Suprapubic skin (tissue), 3 donors: ENCODE measurements at regions not wholly inside any gene's neighbourhood (a gene's known extent, or its start where the extent isn't known, plus 50 kb on each side); places are given as distances from the start of the nearest gene placed in this dataset.

Experiments
- CTCF ChIP-seq, 2 donors: fragments of 200-600 bp in 1 of 2; fragments of 450-650 bp in 1 of 2; sonication (generic) in 1 of 2; IDR thresholded peaks; one replicate each; pipeline ENCODE4 v1.5.1; 2016 to 2019; ENCODE audit warnings: antibody characterized with exemption in 2 of 2, mild to moderate bottlenecking in 1 of 2, moderate library complexity in 1 of 2
- POLR2A ChIP-seq, 2 donors: fragments of 450-650 bp; IDR thresholded peaks; one replicate each; pipeline ENCODE4 v1.6.1; 2017; ENCODE audit warnings: antibody characterized with exemption in 2 of 2, mild to moderate bottlenecking in 2 of 2, moderate library complexity in 2 of 2

- no peak for TF ChIP-seq POLR2A (IDR thresholded peaks at IDR 0.05)
- TF ChIP-seq CTCF (IDR thresholded peaks at IDR 0.05), result no peak
These were observed 192.5 kb upstream of the TAPT1 start for GRCh38 chr4:16418814-16419213.
